K562 (cell line): ENCODE measurements at regions not wholly inside any gene's neighbourhood (a gene's known extent, or its start where the extent isn't known, plus 50 kb on each side); places are given as distances from the start of the nearest gene placed in this dataset.

ENCODE experiments used
- ATAC-seq: fragments of 200-7000 bp; cut with Tn5 transposase; 3 replicates; pipeline ENCODE4 v1.9.1; 2020; ENCODE audit warnings: moderate library complexity
- BruUV-seq: library from RNA; stranded (reverse); fragments of 400-500 nt; replicated peaks from 2 replicates; lab custom pipeline; 2021; lab: Mats Ljungman, UMichigan
- CTCF ChIA-PET: fragments of 300-600 bp; formaldehyde crosslinking; extraction: SDS; loops from one replicate; lab custom pipeline; 2021; ENCODE audit warnings: low intra/inter-chr PET ratio; lab: Yijun Ruan, JAX
- POLR2A ChIA-PET: fragments of 300-600, 350-650 bp; sonication (Branson Sonifier 250); formaldehyde crosslinking; extraction: SDS; loops from one replicate; lab custom pipeline; 2021; ENCODE audit warnings: antibody characterized with exemption, inconsistent platforms; lab: Yijun Ruan, JAX
- DNase-seq, 4 experiments: peaks; one replicate each; pipeline versions ENCODE4 v3.0.0 to v3.0.0-alpha.2; 2011 to 2018; ENCODE audit warnings: low spot score in 3 of 4, mixed read lengths in 3 of 4; ENCODE audit errors: extremely low read depth in 1 of 4
- FAIRE-seq: peaks from 2 replicates; lab custom pipeline; 2011; peaks lifted over from hg19 to GRCh38; lab: Jason Lieb, UNC
- H2AFZ ChIP-seq: 2 replicates; pipeline ENCODE4 v1.6.0; 2011; ENCODE audit warnings: low read depth, low read length, control low read depth, inconsistent platforms
- H3K27ac ChIP-seq: fragments of 200-600 bp; 3 replicates; pipeline ENCODE4 v1.8.0; 2011; ENCODE audit warnings: low read depth, mild to moderate bottlenecking, control low read depth, inconsistent platforms, low read length, moderate library complexity, mixed read lengths; ENCODE audit errors: extremely low read depth
- H3K27me3 ChIP-seq, 2 experiments: fragments of 300-600 bp in 1 of 2; 2 replicates in 1 of 2; 3 replicates in 1 of 2; pipeline versions ENCODE4 v1.6.0 to v1.8.0; 2011; ENCODE audit warnings: inconsistent platforms in 2 of 2, low read length in 2 of 2, mild to moderate bottlenecking in 1 of 2, mixed read lengths in 1 of 2, moderate library complexity in 1 of 2; ENCODE audit not compliant: control insufficient read depth in 2 of 2, insufficient read depth in 2 of 2
- H3K36me3 ChIP-seq: fragments of 300-600 bp; 3 replicates; pipeline ENCODE4 v1.8.0; 2011; ENCODE audit warnings: mild to moderate bottlenecking, low read length, inconsistent platforms; ENCODE audit not compliant: control insufficient read depth, insufficient read depth
- H3K4me1 ChIP-seq, 2 experiments: fragments of 200-600 bp in 1 of 2; replicated peaks in 1 of 2; 2 replicates in 1 of 2; 3 replicates in 1 of 2; pipeline versions ENCODE4 v1.5.1 to v1.8.0; 2011; ENCODE audit warnings: inconsistent platforms in 2 of 2, low read length in 2 of 2, mild to moderate bottlenecking in 1 of 2, mixed read lengths in 1 of 2, moderate library complexity in 1 of 2; ENCODE audit not compliant: control insufficient read depth in 2 of 2, insufficient read depth in 2 of 2
- H3K4me2 ChIP-seq: 2 replicates; pipeline ENCODE4 v1.6.1; 2011; ENCODE audit warnings: low read length, control low read depth, inconsistent platforms, mixed read lengths; ENCODE audit not compliant: insufficient read depth
- H3K4me3 ChIP-seq: fragments of 200-600 bp; sonication (generic), shearing (Covaris generic); 2 replicates; pipeline ENCODE4 v1.5.1; 2016; ENCODE audit warnings: control low read depth, inconsistent platforms
- H3K79me2 ChIP-seq: fragments of 200-600 bp; 3 replicates; pipeline ENCODE4 v1.8.0; 2011; ENCODE audit warnings: low read length, inconsistent platforms; ENCODE audit not compliant: control insufficient read depth, insufficient read depth
- H3K9ac ChIP-seq, 2 experiments: 2 replicates each; pipeline versions ENCODE4 v1.6.0 to v1.6.1; 2011; ENCODE audit warnings: low read depth in 2 of 2, low read length in 2 of 2, control low read depth in 1 of 2, inconsistent platforms in 1 of 2, mild to moderate bottlenecking in 1 of 2, mixed read lengths in 1 of 2; ENCODE audit not compliant: insufficient read depth in 1 of 2
- H3K9me1 ChIP-seq: one replicate; pipeline ENCODE4 v1.6.0; 2011; ENCODE audit warnings: inconsistent platforms, mild to moderate bottlenecking, low read length, moderate library complexity; ENCODE audit not compliant: control insufficient read depth, insufficient read depth
- H3K9me3 ChIP-seq: replicated peaks from 2 replicates; pipeline ENCODE4 v1.5.1; 2011; ENCODE audit warnings: low read depth, low read length, inconsistent platforms; ENCODE audit not compliant: control insufficient read depth, insufficient read depth
- H4K20me1 ChIP-seq: replicated peaks from 2 replicates; pipeline ENCODE4 v1.6.1; 2011; ENCODE audit warnings: low read length, inconsistent platforms, mixed read lengths; ENCODE audit not compliant: control insufficient read depth, insufficient read depth
- CHD4 ChIP-seq: fragments of 200-600 bp; sonication (generic); IDR thresholded peaks from 3 replicates; pipeline ENCODE4 v1.6.1; 2012; ENCODE audit warnings: low read depth, mild to moderate bottlenecking, mixed read lengths, low read length, inconsistent platforms; ENCODE audit not compliant: insufficient read depth, insufficient replicate concordance, poor library complexity, severe bottlenecking
- MIER1 ChIP-seq: fragments of 450-650 bp; IDR thresholded peaks from 2 replicates; pipeline ENCODE4 v1.6.1; 2016; ENCODE audit warnings: antibody characterized with exemption, mild to moderate bottlenecking, low read depth
- POLR2B ChIP-seq: fragments of 450-650 bp; IDR thresholded peaks from 2 replicates; pipeline ENCODE4 v1.6.1; 2018; ENCODE audit warnings: low read depth; ENCODE audit not compliant: partially characterized antibody
- RBM17 ChIP-seq: fragments of 200-400 bp; formaldehyde crosslinking; IDR thresholded peaks from 2 replicates; pipeline ENCODE4 v1.6.1; 2017; ENCODE audit warnings: low read depth, mild to moderate bottlenecking, low read length, borderline replicate concordance
- TAF15 ChIP-seq: fragments of 200-400 bp; formaldehyde crosslinking; IDR thresholded peaks from 2 replicates; pipeline ENCODE4 v1.6.1; 2017; ENCODE audit warnings: mild to moderate bottlenecking, low read depth, low read length, moderate library complexity
- TFAM ChIP-seq: fragments of 250-450 bp; sonication (Bioruptor Pico); conservative IDR thresholded peaks from 2 replicates; pipeline ENCODE4 v1.5.0; 2021; ENCODE audit warnings: mild to moderate bottlenecking, moderate library complexity
- ZNF224 ChIP-seq: sonication (generic); formaldehyde crosslinking; IDR thresholded peaks from 2 replicates; pipeline ENCODE4 v1.8.0; 2022; ENCODE audit warnings: mild to moderate bottlenecking, missing genetic modification reagents
- ZNF449 ChIP-seq: fragments of 250-450 bp; sonication (Bioruptor Pico); IDR thresholded peaks from 2 replicates; pipeline ENCODE4 v1.8.0; 2022; ENCODE audit warnings: moderate library complexity, mild to moderate bottlenecking, inconsistent platforms
- ZZZ3 ChIP-seq: fragments of 450-650 bp; IDR thresholded peaks from 2 replicates; pipeline ENCODE4 v1.6.1; 2016; ENCODE audit warnings: antibody characterized with exemption, mild to moderate bottlenecking, moderate library complexity
- WGBS: fragments of 100-300 bp; shearing (Covaris generic); methylation state at CpG from one replicate; pipeline ENCODE4 v1.1.6; 2016; ENCODE audit warnings: low coverage, mixed read lengths; ENCODE audit not compliant: insufficient coverage; ENCODE audit errors: missing lambda C conversion rate; 5-methylcytosine and 5-hydroxymethylcytosine counted together
- in situ Hi-C: fragments of 300-500 bp; cut with MboI; formaldehyde crosslinking; loops from 4 replicates; pipeline ENCODE4 v1.15.0; 2018; ENCODE audit warnings: inconsistent platforms, mixed read lengths
- intact Hi-C: fragments of 100-400 bp; cut with micrococcal nuclease; formaldehyde crosslinking; loops from 2 replicates; pipeline ENCODE4 v1.14.2; 2022
- TF ChIP-seq, protein P1 (sequence below): fragments of 450-650 bp; IDR thresholded peaks from one replicate; pipeline ENCODE4 v1.6.1; 2018; ENCODE audit warnings: mild to moderate bottlenecking, moderate library complexity; ENCODE audit not compliant: partially characterized antibody

GRCh38 chr11:121930004-121930965, 185.7 kb downstream of the BLID start:
- H3K27me3 ChIP-seq, result no peaks in the 10 kb centered on the region
- no peak for DNase-seq
- ATAC-seq, result no peak
- POLR2A ChIA-PET, result no interaction called here
- H3K9me3 ChIP-seq, result no peaks in the 10 kb centered on the region
- intact Hi-C loops, result no loop called here
- H2AFZ ChIP-seq, result no peak overlapping the region
- H3K4me2 ChIP-seq, result no peak overlapping the region
- H3K4me1 ChIP-seq, result no peaks in the 10 kb centered on the region
- H3K4me3 ChIP-seq, result no peak overlapping the region
- in situ Hi-C loops, result no loop called here
- TF ChIP-seq TFAM, result no peak
- TF ChIP-seq, all 486 proteins: peak for 0
- no peaks in the 10 kb centered on the region for H3K79me2 ChIP-seq
- no peak overlapping the region for H3K9ac ChIP-seq
- no peaks in the 10 kb centered on the region for H3K9me1 ChIP-seq
- no peak for FAIRE-seq
- H3K36me3 ChIP-seq, result no peaks in the 10 kb centered on the region
- H4K20me1 ChIP-seq, result no peaks in the 10 kb centered on the region
- no peak overlapping the region for H3K27ac ChIP-seq
- BruUV-seq, result no TSS peak
- WGBS, result 1% methylated on average over 16 of the region's 18 CpGs
- CTCF ChIA-PET, result no interaction called here

GRCh38 chr11:121929581-121929980, 186.4 kb downstream of the BLID start:
- no peak for ATAC-seq
- POLR2A ChIA-PET, result no interaction called here
- DNase-seq, result no peak
- no TSS peak for BruUV-seq
- FAIRE-seq, result no peak
- Histone ChIP-seq H3K27me3 (no peaks in the 10 kb centered on the region), H3K4me3 (no peak overlapping the region), H3K27ac (no peak overlapping the region), H3K9me3 (no peaks in the 10 kb centered on the region), H3K4me1 (no peaks in the 10 kb centered on the region), H3K9me1 (no peaks in the 10 kb centered on the region), H2AFZ (no peak overlapping the region), H3K79me2 (no peaks in the 10 kb centered on the region), H3K36me3 (no peaks in the 10 kb centered on the region), H4K20me1 (no peaks in the 10 kb centered on the region), H3K9ac (no peak overlapping the region), H3K4me2 (no peak overlapping the region)
- intact Hi-C loops (no loop called here), in situ Hi-C loops (no loop called here)
- 3% methylated on average over 9 of the region's 11 CpGs for WGBS
- CTCF ChIA-PET, result no interaction called here
- TF ChIP-seq RBM17, result no peak
- TF ChIP-seq ZZZ3, result no peak
- no peak for TF ChIP-seq MIER1
- TF ChIP-seq ZNF449 (CRISPR knock-in tag), result no peak
- TF ChIP-seq, protein P1, sequence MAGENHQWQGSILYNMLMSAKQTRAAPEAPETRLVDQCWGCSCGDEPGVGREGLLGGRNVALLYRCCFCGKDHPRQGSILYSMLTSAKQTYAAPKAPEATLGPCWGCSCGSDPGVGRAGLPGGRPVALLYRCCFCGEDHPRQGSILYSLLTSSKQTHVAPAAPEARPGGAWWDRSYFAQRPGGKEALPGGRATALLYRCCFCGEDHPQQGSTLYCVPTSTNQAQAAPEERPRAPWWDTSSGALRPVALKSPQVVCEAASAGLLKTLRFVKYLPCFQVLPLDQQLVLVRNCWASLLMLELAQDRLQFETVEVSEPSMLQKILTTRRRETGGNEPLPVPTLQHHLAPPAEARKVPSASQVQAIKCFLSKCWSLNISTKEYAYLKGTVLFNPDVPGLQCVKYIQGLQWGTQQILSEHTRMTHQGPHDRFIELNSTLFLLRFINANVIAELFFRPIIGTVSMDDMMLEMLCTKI, result no peak
- TF ChIP-seq POLR2B, result no peak
- TF ChIP-seq TAF15, result no peak
- no peak for TF ChIP-seq CHD4
- no peak for TF ChIP-seq ZNF224 (CRISPR knock-in tag)
